GM21360 (cell line): ENCODE measurements at regions not wholly inside any gene's neighbourhood (a gene's known extent, or its start where the extent isn't known, plus 50 kb on each side); places are given as distances from the start of the nearest gene placed in this dataset.

Experiments
- ATAC-seq: cut with Tn5 transposase; IDR thresholded peaks from one replicate; pipeline ENCODE4 v1.9.1; 2021; ENCODE audit warnings: mild to moderate bottlenecking, moderate library complexity; ENCODE audit not compliant: unreplicated experiment

GRCh38 chr22:49023879-49024774, 803.5 kb downstream of the BRD1 start:
- no peak for ATAC-seq

DNA sequence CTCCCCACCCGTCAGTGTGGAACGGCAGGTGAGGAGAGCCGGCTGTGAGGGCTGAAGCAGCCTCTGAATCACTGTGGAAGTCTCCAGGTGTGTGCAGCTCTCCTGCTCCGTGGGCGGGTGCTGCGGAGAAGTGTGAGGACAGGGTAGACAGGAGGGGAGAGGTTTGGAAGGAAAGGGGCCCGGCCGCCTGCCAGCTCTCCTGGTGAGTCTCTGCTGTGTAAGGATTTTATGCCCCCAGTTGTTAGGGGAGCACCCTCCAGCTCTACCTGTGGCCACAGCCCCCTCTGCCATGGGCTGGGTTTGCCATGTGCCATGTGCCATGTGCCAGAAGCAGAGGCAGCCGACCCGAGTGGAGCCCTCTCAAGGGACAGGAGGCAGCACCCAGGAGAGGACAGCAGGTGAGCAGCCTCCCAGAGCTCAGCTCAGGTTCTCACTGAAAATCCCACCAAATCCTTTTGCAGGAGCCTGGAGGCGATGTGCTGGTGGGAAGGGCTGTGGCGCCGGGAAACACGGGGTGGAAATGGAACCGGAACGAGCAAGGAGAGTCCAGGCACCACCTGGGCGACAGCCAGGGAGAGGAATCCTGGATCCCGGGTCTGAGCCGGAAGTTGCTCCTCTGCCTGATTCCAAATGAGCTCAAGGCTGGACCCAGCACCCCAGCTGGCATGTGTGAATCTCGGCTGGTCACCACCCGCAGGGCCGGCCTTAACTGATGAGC, 804.4 kb downstream of the BRD1 start:
- no peak for ATAC-seq

DNA sequence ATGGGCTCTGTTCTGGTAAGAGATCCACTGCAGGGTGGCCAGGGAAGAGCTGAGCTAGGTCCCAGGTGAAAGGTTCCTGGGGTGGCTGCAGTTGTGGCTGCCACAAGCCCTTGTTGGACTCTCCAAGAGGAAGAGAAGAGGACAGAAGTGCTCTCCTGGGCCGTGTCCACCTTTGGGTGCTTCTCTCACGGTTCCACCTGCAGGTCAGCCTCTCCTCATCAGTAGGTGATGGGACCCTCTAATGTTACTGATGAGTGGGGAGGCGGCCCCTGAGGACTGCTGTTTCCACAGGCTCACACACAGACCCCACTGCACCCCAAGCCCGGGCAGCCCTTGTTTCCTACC, 804.9 kb downstream of the BRD1 start:
- no peak for ATAC-seq

GRCh38 chr22:49021926-49022815, 805.5 kb downstream of the BRD1 start:
- no peak for ATAC-seq

GRCh38 chr22:49021131-49021925, 806.3 kb downstream of the BRD1 start:
- ATAC-seq, result no peak

DNA sequence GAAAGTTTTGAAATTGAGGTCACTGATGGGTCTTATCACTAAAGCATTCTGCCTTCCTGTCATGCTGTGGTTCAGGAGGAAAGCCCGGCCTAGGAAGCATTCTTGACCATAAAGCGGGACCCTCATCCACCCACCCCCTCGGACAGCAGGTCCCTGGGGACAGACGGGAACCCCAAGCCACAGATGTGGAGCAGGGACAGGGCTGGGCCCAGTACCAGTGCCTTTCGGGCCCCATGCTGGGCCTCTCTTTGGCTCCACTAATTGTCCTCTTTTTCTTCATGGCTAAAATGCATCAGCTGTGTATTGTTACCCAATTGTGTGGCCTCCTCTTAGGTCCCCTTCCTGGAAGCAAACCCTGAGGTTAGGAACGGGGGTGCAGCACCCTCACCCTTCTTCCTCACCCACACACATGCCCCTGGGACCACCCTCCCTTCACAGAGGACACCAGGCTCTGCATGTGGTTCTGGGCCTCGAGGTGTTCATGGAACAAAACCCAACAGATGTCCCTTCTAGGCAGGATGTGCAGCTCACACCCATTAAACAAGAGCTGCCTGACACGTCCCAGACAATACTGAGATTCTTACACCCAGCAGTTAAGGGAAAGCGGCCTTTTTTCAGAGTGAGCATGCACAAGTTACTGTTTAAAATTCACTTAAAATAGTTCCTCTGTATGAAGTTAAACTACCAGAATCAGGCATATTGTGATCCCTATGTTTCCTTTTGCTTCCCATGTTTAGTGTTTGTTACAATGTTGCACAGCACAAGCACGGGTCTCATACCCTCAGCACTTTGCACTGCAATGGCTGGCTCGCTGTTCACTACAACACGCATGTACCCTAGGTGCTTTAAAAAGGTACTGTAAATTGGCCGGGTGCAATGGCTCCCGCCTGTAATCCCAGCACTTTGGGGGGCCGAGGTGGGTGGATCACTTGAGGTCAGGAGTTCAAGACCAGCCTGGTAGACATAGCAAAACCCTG, 807.6 kb downstream of the BRD1 start:
- ATAC-seq, result no peak

DNA sequence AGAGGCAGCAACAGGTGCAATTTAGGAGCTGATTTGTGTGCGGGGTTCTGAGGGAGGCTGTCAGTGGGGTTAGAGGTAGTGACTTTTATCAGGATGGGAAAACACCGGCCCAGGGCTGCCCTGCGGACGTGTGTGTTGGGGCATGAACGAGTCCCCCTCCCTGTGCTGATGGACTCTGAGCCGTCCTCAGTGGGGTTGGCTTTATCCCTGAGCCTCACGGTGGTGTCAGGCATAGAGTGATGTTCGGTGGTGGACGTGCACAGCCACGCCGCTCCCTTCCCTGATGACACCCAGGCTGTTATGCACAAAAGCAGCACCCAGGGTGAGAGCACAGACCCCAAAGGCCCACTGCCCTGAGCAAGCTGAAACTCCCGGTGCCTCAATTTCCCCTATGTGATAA, 809.1 kb downstream of the BRD1 start:
- ATAC-seq, result no peak

- no peak for ATAC-seq
Measured at GRCh38 chr22:49017482-49018329, 810.0 kb downstream of the BRD1 start.

DNA sequence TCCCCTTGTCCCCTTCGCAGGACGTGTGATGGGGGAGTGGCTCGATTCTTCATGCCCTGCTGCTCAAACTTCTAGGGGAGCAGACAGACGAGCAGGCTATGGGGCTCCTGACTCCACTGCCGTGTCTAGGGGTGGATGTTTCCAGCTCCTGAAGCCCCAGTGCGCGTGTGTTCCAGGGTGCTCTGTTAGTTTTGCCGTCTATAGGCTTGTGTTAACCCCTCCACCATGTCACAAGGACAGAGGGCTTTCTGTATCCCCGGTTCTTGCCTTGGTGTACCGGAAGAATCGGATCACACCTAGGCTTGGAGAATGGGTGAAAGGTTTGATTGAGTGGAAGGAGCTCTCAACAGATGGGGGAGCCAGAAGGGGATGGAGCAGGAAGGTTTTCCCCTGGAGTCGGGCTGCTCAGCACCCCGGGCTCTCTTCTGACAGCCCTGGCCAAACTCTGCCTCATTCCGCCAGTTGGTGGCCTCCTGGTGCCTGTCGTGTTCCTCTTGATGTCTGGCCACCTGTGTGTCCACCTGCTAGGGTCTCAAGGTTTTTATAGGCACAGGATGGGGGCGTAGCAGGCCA, 810.7 kb downstream of the BRD1 start:
- no peak for ATAC-seq

DNA sequence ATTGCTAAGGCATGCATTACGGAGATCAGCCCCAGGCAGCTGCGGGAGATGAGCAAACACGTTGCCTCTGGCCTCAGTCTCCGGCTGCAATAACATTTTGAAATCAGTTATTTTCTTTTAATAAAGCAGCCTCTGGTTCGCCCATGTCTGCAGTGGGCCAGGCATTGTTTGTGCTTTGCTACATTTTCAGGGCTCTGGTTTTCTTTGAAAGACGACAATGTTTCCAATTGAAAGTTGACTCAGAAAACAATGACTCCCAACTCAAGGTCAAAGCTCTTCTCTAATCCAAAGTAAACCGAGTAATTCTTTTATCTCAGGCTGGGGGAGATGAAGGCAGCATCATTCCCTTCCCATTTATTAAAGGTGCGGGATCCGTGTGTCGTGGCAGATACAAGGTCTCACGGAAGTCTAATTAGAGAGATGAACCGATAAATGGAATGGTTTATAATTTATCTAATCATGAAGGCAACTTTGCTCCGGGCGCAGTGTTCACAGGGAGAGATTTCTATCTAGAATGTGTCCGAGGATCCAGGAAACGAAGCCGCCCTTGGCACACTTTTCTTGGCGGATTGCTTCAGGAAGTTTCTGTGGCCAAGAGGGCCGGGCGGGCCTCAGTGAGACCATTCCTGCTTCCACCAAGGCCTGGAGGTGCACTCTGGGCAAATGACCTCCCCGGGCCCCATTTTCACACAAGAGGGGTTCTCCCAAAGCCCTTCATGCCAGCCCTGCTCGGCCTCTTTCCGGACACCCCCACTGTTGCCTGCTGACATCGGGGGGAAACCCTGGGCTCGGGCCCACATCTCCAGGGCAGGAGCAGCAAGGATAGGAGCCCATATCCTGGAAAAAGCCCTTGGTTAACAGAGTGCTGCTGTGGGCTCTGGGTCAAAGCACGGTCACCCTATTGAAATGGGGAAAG, 811.4 kb downstream of the BRD1 start:
- ATAC-seq, result no peak

- no peak for ATAC-seq
Measured at GRCh38 chr22:49015459-49015858, 812.2 kb downstream of the BRD1 start.

DNA sequence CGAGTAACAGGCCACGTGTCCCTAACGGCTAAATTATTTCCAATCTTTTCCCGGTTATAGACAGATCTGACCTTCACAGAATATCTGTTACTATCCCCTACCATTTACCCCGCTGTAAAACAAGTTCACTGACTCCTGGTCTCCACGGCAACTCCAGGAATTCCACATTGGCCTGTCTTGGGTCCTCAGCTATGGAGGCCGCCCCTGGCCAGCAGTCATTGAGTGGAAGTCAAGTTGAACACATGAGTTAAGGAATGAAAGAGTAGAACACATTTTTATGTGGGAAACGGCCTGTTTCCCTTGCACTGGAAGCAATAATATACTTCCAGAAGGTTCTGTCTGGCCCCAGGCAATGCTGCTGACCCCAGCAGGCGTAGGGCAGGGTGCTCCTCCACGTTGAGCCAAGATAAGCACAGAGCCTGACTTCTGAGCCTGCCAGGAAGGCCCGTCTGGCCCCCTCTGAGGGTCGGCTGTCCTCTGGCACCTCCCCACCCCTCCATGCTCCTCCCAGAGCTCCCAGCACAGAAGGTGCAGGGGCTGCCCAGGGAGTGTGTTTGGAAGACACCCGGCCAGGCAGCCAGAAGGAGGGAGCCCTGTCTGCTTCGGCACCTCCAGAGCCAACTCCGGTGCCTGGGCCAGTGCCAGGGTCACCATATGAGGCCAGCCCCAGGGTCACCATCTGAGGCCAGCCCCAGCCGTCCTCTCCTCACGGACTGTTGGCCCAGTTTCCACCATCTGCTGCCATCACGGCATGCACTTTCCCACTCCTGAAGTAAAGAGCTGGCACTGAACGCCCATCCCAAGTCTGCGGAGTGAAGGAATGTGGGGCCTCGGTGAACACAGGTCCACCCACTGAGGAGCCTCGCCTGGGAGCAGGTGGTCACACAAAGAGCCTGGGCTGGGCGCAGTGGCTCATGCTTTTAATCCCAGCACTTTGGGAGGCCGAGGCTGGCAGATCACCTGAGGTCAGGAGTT, 813.2 kb downstream of the BRD1 start:
- no peak for ATAC-seq

- ATAC-seq, result no peak
Measured at GRCh38 chr22:49013707-49014106, 814.0 kb downstream of the BRD1 start.

DNA sequence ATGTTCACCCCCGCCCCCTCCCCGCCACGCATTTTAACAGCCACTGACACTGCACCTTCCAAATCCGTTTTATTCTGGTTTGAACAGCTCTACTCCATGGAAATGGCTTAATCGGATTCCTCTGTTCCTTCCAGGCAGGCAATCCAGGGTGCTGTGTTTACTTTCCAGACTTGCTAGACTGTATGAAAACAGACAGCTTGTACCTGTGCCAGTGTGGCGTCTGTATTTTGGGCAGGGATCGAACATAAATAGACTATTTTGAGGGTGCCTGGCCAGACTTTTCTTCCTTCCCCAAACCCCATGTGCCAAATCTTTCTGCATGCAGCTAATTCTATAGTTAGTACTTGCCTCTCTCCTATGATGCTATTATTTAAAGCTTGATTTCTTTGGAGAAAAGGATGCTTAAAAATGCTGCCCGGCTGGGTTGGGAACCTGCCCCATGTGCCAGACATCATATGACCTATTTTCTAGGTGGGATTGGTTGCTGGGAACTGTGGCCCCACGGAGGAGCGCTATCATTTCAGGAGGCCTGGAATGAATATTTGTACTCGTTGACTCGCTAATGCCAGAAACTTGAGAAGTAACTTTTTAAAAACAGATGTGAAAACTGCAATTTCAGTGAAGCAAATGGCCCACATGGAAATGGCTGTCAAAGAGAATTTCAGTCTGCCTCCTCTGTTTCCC, 814.8 kb downstream of the BRD1 start:
- no peak for ATAC-seq
